GM12878 (cell line): ENCODE measurements at regions not wholly inside any gene's neighbourhood (a gene's known extent, or its start where the extent isn't known, plus 50 kb on each side); places are given as distances from the start of the nearest gene placed in this dataset.

Experiments
- ATAC-seq: fragments of 200-7000 bp; cut with Tn5 transposase; 3 replicates; pipeline ENCODE4 v1.9.1; 2020; ENCODE audit warnings: mild to moderate bottlenecking, moderate library complexity
- BruUV-seq: library from RNA; stranded (reverse); fragments of 400-500 nt; replicated peaks from 2 replicates; lab custom pipeline; 2021; lab: Mats Ljungman, UMichigan
- CTCF ChIA-PET: fragments of 300-600 bp; sonication (Branson Sonifier 250); formaldehyde crosslinking; extraction: SDS; loops from one replicate; lab custom pipeline; 2021; ENCODE audit warnings: inconsistent platforms; lab: Yijun Ruan, JAX
- POLR2A ChIA-PET: fragments of 350-600 bp; formaldehyde crosslinking; extraction: SDS; loops from one replicate; lab custom pipeline; 2021; ENCODE audit warnings: inconsistent platforms; lab: Charles Lee
- RAD21 ChIA-PET: fragments of 300-600 bp; sonication (Branson Sonifier 250); formaldehyde crosslinking; loops from one replicate; lab custom pipeline; 2023; ENCODE audit warnings: antibody characterized with exemption; ENCODE audit not compliant: unreplicated experiment; lab: Charles Lee
- SMC1A ChIA-PET: fragments of 300-600 bp; sonication (Branson Sonifier 250); formaldehyde crosslinking; loops from one replicate; lab custom pipeline; 2023; ENCODE audit not compliant: unreplicated experiment, uncharacterized antibody; lab: Charles Lee
- DNase-seq: peaks from one replicate; pipeline ENCODE4 v3.0.0-alpha.2; 2011; ENCODE audit warnings: low read depth, low spot score
- FAIRE-seq: peaks from 3 replicates; lab custom pipeline; 2011; peaks lifted over from hg19 to GRCh38; lab: Jason Lieb, UNC
- H2AFZ ChIP-seq: 2 replicates; pipeline ENCODE4 v1.6.0; 2011; ENCODE audit warnings: low read depth, low read length, control low read depth; ENCODE audit not compliant: control insufficient read depth
- H3K27ac ChIP-seq: 2 replicates; pipeline ENCODE4 v1.5.1; 2011; ENCODE audit warnings: control low read depth; ENCODE audit not compliant: control insufficient read depth, insufficient read depth
- H3K27me3 ChIP-seq, 2 experiments: replicated peaks in 1 of 2; 2 replicates each; pipeline versions ENCODE4 v1.6.0 to v1.6.1; 2011; ENCODE audit warnings: low read length in 1 of 2; ENCODE audit not compliant: control insufficient read depth in 2 of 2, insufficient read depth in 2 of 2
- H3K36me3 ChIP-seq, 2 experiments: 2 replicates each; pipeline ENCODE4 v1.5.1; 2011; ENCODE audit warnings: low read length in 1 of 2; ENCODE audit not compliant: control insufficient read depth in 2 of 2, insufficient read depth in 2 of 2
- H3K4me1 ChIP-seq: 2 replicates; pipeline ENCODE4 v1.6.1; 2011; ENCODE audit warnings: mild to moderate bottlenecking, low read length, moderate library complexity, mixed read lengths; ENCODE audit not compliant: control insufficient read depth, insufficient read depth
- H3K4me2 ChIP-seq: 2 replicates; pipeline ENCODE4 v1.6.0; 2011; ENCODE audit warnings: control low read depth; ENCODE audit not compliant: control insufficient read depth, insufficient read depth
- H3K4me3 ChIP-seq: fragments of 200-600 bp; sonication (generic); 2 replicates; pipeline ENCODE4 v1.5.1; 2016
- H3K79me2 ChIP-seq: 2 replicates; pipeline ENCODE4 v1.6.0; 2011; ENCODE audit warnings: low read length; ENCODE audit not compliant: control insufficient read depth, insufficient read depth
- H3K9ac ChIP-seq: 2 replicates; pipeline ENCODE4 v1.8.0; 2011; ENCODE audit warnings: low read length, control low read depth, mixed read lengths; ENCODE audit not compliant: control insufficient read depth, insufficient read depth
- H3K9me3 ChIP-seq: replicated peaks from 3 replicates; pipeline ENCODE4 v1.5.1; 2011; ENCODE audit warnings: mild to moderate bottlenecking, low read length; ENCODE audit not compliant: control insufficient read depth, insufficient read depth
- H4K20me1 ChIP-seq: 2 replicates; pipeline ENCODE4 v1.6.0; 2011; ENCODE audit not compliant: control insufficient read depth, insufficient read depth
- ATF2 ChIP-seq: IDR thresholded peaks from 2 replicates; pipeline ENCODE4 v1.6.1; 2012; ENCODE audit warnings: low read length, inconsistent platforms
- CEBPB ChIP-seq, 2 experiments: fragments of 150-350 bp in 1 of 2; IDR thresholded peaks; 2 replicates each; pipeline ENCODE4 v1.6.1; 2012 to 2014; ENCODE audit warnings: low read depth in 2 of 2, low read length in 2 of 2, borderline replicate concordance in 1 of 2, inconsistent platforms in 1 of 2
- NR2F1 ChIP-seq: fragments of 450-650 bp; conservative IDR thresholded peaks from 2 replicates; pipeline ENCODE4 v1.6.1; 2017; ENCODE audit warnings: mild to moderate bottlenecking
- RUNX3 ChIP-seq: IDR thresholded peaks from 2 replicates; pipeline ENCODE4 v1.6.1; 2012; ENCODE audit warnings: low read length, inconsistent platforms
- STAT1 ChIP-seq: fragments of 450-650 bp; conservative IDR thresholded peaks from 2 replicates; pipeline ENCODE4 v1.6.1; 2014; ENCODE audit warnings: antibody characterized with exemption, mild to moderate bottlenecking
- SUPT20H ChIP-seq: IDR thresholded peaks from 2 replicates; pipeline ENCODE4 v1.6.1; 2011; ENCODE audit warnings: low read depth, mild to moderate bottlenecking, low read length, moderate library complexity, borderline replicate concordance; ENCODE audit not compliant: control insufficient read depth
- WGBS: methylation state at CpG from one replicate; pipeline ENCODE4 v1.1.6; 2016; ENCODE audit warnings: low lambda C conversion rate; ENCODE audit not compliant: insufficient replicate concordance, insufficient coverage; ENCODE audit errors: missing lambda C conversion rate; 5-methylcytosine and 5-hydroxymethylcytosine counted together
- in situ Hi-C: fragments of 300-500 bp; cut with MboI; formaldehyde crosslinking; loops from 9 replicates; pipeline ENCODE4 v1.14.3; 2018; ENCODE audit warnings: mixed read lengths
- intact Hi-C: fragments of 100-400 bp; cut with micrococcal nuclease; formaldehyde crosslinking; loops from one replicate; pipeline ENCODE4 v1.14.2; 2022; ENCODE audit not compliant: unreplicated experiment
- TF ChIP-seq, protein P1 (sequence below), 3 experiments: IDR thresholded peaks in 2 of 3; conservative IDR thresholded peaks in 1 of 3; 2 replicates each; pipeline ENCODE4 v1.5.1; 2011; ENCODE audit warnings: low read depth in 3 of 3, low read length in 3 of 3, mild to moderate bottlenecking in 3 of 3, control low read depth in 2 of 3, moderate library complexity in 2 of 3, inconsistent platforms in 1 of 3, mixed read lengths in 1 of 3; ENCODE audit not compliant: control insufficient read depth in 2 of 3, insufficient read depth in 1 of 3; ENCODE audit errors: extremely low read depth in 1 of 3

- DNase-seq: no peak
- ChIA-PET RAD21 (interaction anchor here (0.6 to 5.9 kb wide), 19 partner anchors 9 to 484 kb away, joined by 3 to 102 read pairs (median 9); partner anchors contain the start of genes TLR1 and TLR10), POLR2A (interaction anchor here (0.6 to 2.5 kb wide), 5 partner anchors 10 to 354 kb away, joined by 3 to 10 read pairs (median 4); no protein-coding TSS in a partner anchor), CTCF (interaction anchor here (0.8 to 6.1 kb wide), 17 partner anchors 10 to 415 kb away, joined by 3 to 111 read pairs (median 13); no protein-coding TSS in a partner anchor), SMC1A (interaction anchor here (0.7 to 5.9 kb wide), 15 partner anchors 10 to 439 kb away, joined by 3 to 113 read pairs (median 7); no protein-coding TSS in a partner anchor)
- peaks cover 27% of the 10 kb centered on the region for H3K4me1 ChIP-seq
- no peak for ATAC-seq
- no peak overlapping the region for H3K9ac ChIP-seq
- H3K27ac ChIP-seq: peak overlapping the region; percentile 91
- WGBS: 35% methylated on average over 4 of the region's 4 CpGs
- H2AFZ ChIP-seq: peak overlapping the region; percentile 37; the same call in 1 of the 2 replicates
- H3K4me3 ChIP-seq: no peak overlapping the region
- H3K9me3 ChIP-seq: no peaks in the 10 kb centered on the region; the same call in 1 of the 3 replicates
- no peaks in the 10 kb centered on the region for H3K36me3 ChIP-seq
- no peak for FAIRE-seq
- no peaks in the 10 kb centered on the region for H4K20me1 ChIP-seq
- TF ChIP-seq SUPT20H (no peak), ATF2 (peak; percentile 49; the same call in 1 of the 2 replicates), NR2F1 (no peak), STAT1 (no peak), RUNX3 (peak; percentile 36; the same call in 1 of the 2 replicates), CEBPB (IDR thresholded peaks at IDR 0.05; ENCODE audit: borderline replicate concordance in 1 of 2, low read depth in 2 of 2, low read length in 2 of 2) (no peak)
- TF ChIP-seq, protein P1, sequence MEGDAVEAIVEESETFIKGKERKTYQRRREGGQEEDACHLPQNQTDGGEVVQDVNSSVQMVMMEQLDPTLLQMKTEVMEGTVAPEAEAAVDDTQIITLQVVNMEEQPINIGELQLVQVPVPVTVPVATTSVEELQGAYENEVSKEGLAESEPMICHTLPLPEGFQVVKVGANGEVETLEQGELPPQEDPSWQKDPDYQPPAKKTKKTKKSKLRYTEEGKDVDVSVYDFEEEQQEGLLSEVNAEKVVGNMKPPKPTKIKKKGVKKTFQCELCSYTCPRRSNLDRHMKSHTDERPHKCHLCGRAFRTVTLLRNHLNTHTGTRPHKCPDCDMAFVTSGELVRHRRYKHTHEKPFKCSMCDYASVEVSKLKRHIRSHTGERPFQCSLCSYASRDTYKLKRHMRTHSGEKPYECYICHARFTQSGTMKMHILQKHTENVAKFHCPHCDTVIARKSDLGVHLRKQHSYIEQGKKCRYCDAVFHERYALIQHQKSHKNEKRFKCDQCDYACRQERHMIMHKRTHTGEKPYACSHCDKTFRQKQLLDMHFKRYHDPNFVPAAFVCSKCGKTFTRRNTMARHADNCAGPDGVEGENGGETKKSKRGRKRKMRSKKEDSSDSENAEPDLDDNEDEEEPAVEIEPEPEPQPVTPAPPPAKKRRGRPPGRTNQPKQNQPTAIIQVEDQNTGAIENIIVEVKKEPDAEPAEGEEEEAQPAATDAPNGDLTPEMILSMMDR (IDR thresholded peaks at IDR 0.05 in 2 of 3, conservative IDR thresholded peaks at IDR 0.05 in 1 of 3; ENCODE audit: control insufficient read depth in 2 of 3, extremely low read depth in 1 of 3, insufficient read depth in 1 of 3, low read depth in 3 of 3, low read length in 3 of 3): no peak
- intact Hi-C loops: loop anchor here (1.0 to 2.0 kb wide), 2 partner anchors 184 to 410 kb away; no protein-coding TSS in a partner anchor
- H3K4me2 ChIP-seq: no peak overlapping the region; the same call in 1 of the 2 replicates
- no TSS peak for BruUV-seq
- H3K79me2 ChIP-seq: no peaks in the 10 kb centered on the region
- no peaks in the 10 kb centered on the region for H3K27me3 ChIP-seq
- in situ Hi-C loops: loop anchor here (25.0 kb wide), 1 partner anchor 541 kb away; the partner anchor contains the start of genes FAM114A1 and TLR6
Observed at GRCh38 chr4:38320833-38321232, 343.2 kb upstream of the KLF3 start.
